GM13976 (cell line): ENCODE measurements at regions not wholly inside any gene's neighbourhood (a gene's known extent, or its start where the extent isn't known, plus 50 kb on each side); places are given as distances from the start of the nearest gene placed in this dataset.
"Not testable (repeated sequence)": the region's sequence is repeated elsewhere in the genome, so short reads cannot be mapped to it uniquely, and the experiment has no call there.

ENCODE experiments used
- DNase-seq: peaks from one replicate; pipeline ENCODE4 v3.0.0; 2012; ENCODE audit warnings: low spot score
- in situ Hi-C: fragments of 300-500 bp; cut with MboI; formaldehyde crosslinking; loops from one replicate; pipeline ENCODE4 v1.12.0; 2022; ENCODE audit warnings: low sequenced_read_pairs, mixed read lengths, inconsistent platforms; ENCODE audit not compliant: unreplicated experiment
- TF ChIP-seq, protein P1 (sequence below): IDR thresholded peaks from 2 replicates; pipeline ENCODE4 v1.5.1; 2012; ENCODE audit warnings: borderline replicate concordance, mild to moderate bottlenecking; ENCODE audit not compliant: insufficient read depth; ENCODE audit errors: extremely low read depth, missing control alignments, control extremely low read depth

DNA sequence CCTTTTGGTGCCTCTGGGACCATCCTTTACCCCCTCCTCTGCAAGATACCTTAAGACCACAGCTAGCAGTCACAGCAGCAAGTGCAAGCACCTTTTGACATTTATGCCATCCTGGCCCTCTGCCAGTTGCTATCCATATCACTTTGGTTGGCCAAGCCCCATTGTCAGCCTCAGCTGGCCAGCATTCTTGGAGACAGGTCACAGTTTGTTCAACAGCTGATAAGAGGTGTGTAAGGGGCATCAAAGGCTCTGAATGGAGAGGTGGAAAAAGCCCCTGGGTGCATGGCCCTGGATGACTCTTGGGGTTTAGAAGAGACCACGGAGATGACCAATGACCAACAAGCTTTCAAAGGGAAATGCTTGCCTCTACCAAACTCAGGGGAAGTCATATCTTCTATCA lies 133.6 kb upstream of the MAMLD1 start:
- DNase-seq, result no peak
- TF ChIP-seq, protein P1, sequence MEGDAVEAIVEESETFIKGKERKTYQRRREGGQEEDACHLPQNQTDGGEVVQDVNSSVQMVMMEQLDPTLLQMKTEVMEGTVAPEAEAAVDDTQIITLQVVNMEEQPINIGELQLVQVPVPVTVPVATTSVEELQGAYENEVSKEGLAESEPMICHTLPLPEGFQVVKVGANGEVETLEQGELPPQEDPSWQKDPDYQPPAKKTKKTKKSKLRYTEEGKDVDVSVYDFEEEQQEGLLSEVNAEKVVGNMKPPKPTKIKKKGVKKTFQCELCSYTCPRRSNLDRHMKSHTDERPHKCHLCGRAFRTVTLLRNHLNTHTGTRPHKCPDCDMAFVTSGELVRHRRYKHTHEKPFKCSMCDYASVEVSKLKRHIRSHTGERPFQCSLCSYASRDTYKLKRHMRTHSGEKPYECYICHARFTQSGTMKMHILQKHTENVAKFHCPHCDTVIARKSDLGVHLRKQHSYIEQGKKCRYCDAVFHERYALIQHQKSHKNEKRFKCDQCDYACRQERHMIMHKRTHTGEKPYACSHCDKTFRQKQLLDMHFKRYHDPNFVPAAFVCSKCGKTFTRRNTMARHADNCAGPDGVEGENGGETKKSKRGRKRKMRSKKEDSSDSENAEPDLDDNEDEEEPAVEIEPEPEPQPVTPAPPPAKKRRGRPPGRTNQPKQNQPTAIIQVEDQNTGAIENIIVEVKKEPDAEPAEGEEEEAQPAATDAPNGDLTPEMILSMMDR, result no peak
- in situ Hi-C loops, result no loop called here

DNA sequence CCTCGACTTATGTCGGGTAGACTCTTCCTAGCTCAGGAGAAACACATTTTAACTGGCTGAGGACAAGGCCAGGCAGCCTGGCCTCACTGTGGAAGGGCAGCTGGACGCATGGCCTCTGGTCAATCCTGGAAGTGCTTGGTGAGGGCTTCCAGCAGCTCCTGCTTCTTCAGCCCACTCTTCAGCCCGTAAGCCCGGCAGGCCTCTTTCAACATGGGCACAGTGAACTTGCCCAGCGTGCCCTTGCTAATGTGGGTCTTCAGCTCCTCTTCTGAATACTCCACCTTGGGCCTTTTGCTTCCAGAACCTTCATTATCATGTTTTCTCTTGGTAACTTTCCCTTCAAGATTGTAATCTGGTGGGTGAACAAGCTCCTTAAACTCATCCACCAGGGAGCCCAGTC lies 132.2 kb upstream of the MAMLD1 start:
- in situ Hi-C loops, DNase-seq: not testable (repeated sequence)

DNA sequence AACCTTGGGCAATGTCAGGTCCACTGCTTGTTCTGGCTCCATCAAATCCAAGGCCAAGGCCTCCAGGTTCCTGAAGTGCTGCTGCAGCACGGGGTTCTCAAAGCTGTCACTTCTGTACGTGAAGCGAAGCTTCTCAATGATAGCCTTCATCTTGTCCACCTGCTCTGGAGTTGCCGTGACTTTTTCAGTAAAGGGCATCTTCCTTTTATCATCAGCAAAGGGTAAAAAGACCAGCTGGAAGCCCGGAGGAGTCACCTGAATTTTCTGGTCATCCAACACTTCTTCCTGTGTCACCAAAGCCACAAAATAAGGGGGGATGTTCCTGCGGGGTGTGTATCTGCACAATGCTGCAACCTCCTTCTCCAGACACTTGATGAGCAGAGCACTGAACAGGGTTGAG lies 131.7 kb upstream of the MAMLD1 start:
- in situ Hi-C loops, result not testable (repeated sequence)

DNA sequence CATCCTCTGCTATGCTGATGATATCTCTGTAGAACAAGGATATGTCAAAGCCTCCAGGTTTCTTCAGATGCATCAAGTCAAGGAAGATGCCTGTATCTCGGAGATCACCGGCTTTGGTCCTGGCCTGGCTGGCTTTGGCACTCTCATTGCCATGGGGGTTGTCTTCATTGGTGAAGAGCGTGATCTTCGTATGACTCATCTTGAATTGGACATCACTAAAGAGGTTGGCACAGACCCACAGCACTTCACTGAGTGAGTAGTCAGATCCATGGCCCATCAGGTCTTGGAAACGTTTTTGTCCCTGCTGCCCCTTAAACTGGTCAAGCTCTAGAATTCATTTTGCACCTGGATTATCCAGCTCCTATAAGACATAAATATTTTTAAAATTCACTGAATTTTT lies 130.9 kb upstream of the MAMLD1 start:
- in situ Hi-C loops, result not testable (repeated sequence)

More for the DNA sequence above, 131.7 kb upstream of the MAMLD1 start:
- not testable (repeated sequence) for DNase-seq

DNA sequence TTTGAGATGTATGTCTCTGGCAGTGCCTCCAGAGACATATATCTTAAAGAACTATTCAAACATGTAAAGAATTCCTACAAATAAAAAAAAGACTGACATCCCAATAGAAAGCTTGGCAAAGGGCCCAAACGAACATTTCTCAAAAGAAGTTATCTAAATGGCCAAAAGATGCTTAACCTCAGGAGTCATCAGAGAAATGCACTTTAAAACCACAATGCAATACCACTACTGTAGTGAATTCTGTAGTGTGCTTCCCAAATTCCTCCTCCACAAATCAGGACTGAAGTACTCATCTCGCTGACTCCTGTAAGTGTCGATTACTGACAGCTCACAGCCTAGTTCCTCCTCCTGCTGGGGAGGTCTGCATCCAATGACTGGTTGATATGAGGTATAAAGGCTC lies 129.0 kb upstream of the MAMLD1 start:
- TF ChIP-seq, protein P1, result no peak
- no peak for DNase-seq
- in situ Hi-C loops, result no loop called here

More for the DNA sequence above, 130.9 kb upstream of the MAMLD1 start:
- not testable (repeated sequence) for DNase-seq

DNA sequence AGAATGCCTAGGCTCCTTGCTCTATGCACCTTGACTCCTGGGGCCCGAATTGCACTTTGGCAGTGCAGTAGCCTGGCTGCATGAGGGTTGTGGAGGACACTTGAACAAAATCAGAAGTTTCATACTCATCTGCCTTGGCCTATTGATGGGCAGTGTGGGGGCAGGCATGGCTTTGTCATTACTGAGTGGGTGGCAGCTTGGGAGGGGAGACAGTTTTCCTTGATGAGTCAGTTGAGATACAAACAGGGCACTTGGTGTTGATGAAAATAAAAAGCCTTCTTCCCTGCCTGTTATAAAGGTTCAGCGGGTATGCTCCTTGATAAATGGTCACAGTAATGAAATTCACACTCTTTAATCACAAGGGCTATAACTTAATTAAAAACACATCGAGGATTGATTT lies 126.8 kb upstream of the MAMLD1 start:
- TF ChIP-seq, protein P1, result no peak
- DNase-seq, result no peak

DNA sequence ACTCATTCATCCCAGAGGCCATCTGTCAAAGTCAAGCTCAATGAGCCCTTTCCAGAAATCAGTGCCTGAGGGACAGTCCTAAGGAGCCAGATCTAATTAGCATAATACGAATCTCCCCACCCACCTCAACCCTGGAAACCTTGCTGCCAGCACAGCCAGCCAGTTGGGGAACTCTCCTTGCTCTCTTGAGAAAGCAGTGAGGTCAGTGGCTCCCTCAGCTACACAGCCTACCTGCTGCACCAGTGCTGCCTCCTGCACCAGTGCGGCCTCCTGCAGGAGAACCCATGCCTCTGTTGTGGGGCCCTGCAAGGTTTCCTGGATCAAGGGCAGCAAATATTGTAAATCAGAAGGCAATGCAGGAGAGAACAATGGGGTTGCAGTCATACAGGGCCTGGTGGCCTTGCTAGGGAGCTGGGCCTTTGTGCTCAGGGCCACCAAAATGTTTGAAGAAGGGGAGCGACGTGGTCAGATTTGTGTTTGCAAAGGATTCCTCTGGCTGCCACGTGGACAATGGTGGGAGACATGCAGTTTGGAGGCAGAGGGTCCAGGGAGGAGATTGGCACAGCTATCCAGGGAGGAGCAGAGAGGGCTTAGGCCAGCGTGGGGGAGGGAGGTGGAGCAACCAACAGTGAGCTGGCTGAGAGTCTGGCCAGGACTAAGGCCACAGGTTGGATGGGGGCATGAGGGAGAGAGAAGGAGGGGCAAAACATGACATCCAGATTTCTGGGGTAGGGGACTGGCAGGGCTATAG lies 124.3 kb upstream of the MAMLD1 start:
- in situ Hi-C loops, result no loop called here
- TF ChIP-seq, protein P1, result no peak
- no peak for DNase-seq

More for the DNA sequence above, 126.8 kb upstream of the MAMLD1 start:
- in situ Hi-C loops, result no loop called here

DNA sequence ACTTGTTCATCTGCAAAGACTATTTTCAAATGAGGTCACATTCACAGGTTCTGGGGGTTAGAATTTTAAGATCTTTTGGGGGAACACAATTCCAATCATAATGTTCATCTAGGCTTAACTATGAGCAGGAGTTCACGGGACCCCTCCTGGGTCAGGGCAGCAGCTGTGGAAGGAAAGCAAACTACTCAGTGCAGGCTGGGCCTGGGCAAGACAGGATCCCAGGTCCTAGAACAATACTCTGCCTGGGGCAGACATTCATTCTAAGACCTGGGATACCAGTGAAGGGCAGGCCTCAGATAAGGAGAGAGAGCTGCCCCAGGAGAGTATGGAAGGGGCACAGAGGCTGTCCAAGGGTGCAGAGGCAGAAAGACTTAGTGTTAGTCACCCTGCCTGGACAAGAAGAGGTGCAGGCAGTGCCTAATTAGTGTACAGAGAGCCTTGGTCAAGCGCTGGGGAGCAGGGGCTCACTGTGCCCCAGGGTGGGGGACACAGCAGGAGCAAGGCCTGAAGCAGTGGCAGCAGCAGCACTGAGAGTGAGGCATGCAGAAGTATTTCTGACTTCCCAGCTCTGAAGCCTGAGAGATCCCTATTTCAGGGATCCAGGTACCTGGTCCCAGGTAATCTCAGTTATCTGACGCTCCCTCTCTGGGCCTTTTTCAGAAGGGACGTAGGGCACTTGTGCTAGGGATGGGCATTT lies 123.0 kb upstream of the MAMLD1 start:
- TF ChIP-seq, protein P1, result no peak
- in situ Hi-C loops, result no loop called here
- no peak for DNase-seq
